ENCODE measurements at regions not wholly inside any gene's neighbourhood (a gene's known extent, or its start where the extent isn't known, plus 50 kb on each side); places are given as distances from the start of the nearest gene placed in this dataset.

- DNase-seq = no peak
Observed at GRCh38 chr20:39503902-39504709, 542.0 kb downstream of the DHX35 start.

GRCh38 chr20:39492223-39492797 is 530.2 kb downstream of the DHX35 start:
- no peak for DNase-seq

GRCh38 chr20:39491711-39492110 is 529.6 kb downstream of the DHX35 start:
- no peak for DNase-seq

GRCh38 chr20:39489986-39490560 is 527.9 kb downstream of the DHX35 start:
- DNase-seq = no peak

DNA sequence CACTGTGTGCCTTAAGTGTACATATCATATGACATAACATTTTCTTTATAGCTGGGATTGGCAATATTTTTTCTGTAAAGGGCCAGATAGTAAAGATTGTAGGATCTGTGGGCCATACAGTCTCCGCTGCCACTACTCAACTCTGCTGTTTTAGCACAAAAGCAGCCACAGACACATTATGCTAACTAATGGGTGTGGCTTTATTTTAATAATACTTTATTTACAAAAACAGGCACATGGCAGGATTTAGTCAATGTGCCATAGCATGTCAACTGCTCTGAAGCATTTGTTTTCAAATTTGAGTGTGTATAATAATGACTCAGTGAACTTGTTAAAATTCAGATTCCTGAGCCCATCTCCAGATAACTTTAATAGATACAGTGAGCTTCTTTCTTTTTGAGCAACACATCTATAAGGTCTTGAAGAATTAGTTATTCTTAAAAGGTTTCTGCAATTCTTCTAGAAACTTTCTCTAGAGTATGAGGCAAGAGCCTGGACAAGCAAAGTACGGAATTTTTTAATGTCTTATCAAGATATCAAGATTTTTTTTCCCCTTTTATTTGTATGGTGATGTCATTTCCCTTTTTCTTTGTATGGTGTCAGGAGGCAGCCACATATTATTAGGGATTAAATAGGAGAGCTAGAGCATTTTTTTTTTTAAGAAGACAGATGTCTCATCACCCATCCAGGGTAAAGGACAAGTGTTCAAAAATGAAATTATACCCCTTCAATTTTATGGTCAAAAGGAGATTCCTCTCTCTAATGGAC is 518.3 kb downstream of the DHX35 start:
- no peak for DNase-seq

DNA sequence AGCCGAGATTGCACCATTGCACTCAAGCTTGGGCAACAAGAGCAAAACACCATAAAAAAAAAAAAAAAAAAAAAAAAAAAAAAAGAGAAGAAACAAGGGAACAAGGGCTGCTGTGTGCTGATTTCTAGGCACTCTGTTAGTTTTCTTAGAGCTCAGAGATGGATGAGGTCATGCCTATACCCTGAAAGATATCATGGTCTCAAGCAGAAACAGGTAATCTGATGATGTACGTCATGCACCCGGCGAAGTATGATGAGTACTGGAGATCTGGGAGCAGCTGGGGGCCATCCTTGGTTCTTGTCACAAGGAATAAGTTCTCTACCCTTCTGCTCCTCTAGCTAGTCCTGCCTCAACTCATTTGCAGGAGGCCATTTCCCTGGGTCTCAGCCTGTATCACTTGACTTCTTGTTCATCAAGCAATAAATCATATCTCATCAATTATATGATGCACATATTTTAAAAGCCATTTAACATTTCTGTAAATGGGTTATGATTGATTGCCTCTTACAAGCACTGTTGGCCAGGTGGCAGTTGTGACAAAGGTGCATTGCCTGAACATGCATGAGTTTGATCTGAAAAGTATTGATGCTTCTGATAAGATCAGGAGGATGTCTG is 517.2 kb downstream of the DHX35 start:
- no peak for DNase-seq

- no peak for DNase-seq
Observed at GRCh38 chr20:39474879-39475278, 512.7 kb downstream of the DHX35 start.

GRCh38 chr20:39473536-39473935 is 511.4 kb downstream of the DHX35 start:
- DNase-seq = no peak

GRCh38 chr20:39468703-39469102 is 506.6 kb downstream of the DHX35 start:
- DNase-seq = no peak

- DNase-seq = no peak
Observed at GRCh38 chr20:39464238-39464637, 502.1 kb downstream of the DHX35 start.

GRCh38 chr20:39462416-39462945 is 500.3 kb downstream of the DHX35 start:
- no peak for DNase-seq

DNA sequence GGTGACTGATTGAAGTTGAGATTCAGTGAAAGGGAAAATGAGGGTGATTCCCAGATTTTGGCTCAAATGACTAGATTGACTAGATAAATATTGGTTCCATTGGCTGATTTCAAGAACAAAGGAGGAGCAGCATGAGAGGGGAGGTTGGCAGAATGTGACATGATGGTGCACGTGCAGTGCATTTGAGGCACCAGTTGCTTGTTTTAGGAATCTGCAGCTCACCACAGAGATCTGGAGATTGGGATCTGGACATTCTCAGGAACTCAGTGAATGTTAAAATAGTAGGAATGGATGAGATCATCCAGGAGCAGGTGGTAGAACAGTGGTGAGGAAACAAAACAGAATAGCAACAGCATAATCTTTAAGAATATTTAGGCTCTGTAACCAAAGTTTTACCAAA is 496.3 kb downstream of the DHX35 start:
- no peak for DNase-seq

DNA sequence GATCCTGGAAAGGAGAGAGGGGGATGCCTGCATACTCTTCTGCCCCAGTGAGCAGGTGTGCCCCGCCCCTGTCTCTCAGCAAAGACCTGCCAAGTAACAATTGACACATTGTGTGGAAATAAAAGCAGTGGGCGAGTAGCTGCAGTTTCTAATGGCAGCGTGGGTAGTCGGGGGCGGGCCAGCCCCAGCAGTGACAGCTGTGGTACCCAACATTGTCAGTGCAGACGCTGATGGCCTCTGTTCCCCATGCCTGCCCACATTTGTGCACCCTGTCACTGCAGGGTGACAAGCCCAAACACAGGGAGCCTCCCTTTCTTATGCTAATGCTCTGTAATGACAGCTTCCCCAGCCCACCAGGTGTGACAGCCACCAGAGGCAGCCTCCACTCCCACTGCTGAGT is 491.7 kb downstream of the DHX35 start:
- DNase-seq = no peak

GRCh38 chr20:39452583-39453340 is 490.6 kb downstream of the DHX35 start:
- no peak for DNase-seq

DNA sequence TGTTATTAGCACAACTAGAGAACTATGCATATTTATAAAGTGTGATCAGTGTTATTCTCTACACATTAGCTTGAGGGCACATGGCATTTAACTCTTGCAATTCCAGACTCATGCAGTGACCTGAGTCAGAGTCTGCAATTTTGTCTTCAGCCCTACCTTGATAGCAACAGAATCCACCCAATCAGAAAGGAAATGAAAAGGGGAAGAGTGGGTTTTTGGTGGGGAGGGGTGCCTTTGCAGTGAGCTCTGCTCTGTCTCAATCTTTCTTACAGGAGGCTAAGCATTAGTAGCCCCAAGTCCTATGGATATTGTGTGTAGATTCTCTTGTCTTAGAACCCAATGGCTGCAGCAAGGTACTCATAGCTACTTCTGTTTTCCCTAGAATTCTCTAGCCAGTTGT is 489.2 kb downstream of the DHX35 start:
- DNase-seq = no peak

DNA sequence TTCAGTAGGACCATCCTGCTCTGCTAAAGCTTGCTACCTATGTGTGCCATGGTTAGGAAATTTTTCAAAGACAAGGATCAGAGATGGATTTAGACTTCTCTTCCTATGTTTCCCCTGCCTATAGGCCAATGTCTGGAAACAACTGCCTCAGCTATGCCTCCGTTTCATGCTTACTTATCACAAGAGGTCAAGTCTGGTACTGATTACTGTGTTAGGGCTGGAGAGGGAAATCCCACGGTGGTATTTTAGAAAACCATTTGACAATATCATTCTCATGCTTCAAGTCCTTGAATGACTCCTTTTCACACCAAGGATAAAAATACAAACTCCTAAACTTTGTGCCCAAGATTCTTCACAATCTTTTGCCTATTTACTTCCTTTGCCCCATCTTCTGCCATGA is 484.3 kb downstream of the DHX35 start:
- DNase-seq = no peak

DNA sequence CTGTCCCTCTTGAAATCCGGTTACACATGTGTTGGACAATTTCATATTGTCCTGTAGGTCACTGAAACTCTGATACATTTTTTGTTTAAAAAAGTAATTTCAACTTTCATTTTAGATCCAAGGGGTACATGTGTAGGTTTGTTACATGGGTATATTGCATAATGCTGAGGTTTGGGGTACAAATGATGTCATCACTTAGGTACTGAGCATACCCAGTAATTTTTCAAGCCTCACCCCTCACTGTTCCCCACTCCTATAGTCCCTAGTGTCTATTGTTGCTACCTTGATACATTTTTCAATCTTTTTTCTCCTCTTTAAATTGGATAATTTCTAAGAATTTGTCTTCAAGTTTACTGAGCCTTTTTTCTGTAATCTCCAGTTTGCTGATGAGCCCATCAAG is 483.0 kb downstream of the DHX35 start:
- no peak for DNase-seq

DNA sequence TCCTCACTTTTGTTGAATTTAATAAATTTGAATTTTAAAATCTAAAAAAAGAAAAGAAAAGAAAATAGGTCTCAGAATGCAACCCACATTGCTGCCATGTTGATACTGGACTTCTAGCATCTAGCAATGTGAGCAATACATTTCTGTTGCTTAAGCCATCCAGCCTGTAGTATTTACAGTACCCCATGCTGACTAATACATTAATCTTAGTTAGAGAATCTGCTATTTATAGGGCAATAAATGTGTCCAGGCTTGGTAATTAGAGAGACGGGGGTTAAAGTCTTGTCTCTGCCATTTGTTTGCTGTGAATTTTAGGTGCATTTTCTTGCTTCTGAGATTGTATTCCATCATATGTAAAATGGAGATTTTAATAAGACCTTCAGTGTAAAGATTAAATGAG is 471.3 kb downstream of the DHX35 start:
- no peak for DNase-seq

DNA sequence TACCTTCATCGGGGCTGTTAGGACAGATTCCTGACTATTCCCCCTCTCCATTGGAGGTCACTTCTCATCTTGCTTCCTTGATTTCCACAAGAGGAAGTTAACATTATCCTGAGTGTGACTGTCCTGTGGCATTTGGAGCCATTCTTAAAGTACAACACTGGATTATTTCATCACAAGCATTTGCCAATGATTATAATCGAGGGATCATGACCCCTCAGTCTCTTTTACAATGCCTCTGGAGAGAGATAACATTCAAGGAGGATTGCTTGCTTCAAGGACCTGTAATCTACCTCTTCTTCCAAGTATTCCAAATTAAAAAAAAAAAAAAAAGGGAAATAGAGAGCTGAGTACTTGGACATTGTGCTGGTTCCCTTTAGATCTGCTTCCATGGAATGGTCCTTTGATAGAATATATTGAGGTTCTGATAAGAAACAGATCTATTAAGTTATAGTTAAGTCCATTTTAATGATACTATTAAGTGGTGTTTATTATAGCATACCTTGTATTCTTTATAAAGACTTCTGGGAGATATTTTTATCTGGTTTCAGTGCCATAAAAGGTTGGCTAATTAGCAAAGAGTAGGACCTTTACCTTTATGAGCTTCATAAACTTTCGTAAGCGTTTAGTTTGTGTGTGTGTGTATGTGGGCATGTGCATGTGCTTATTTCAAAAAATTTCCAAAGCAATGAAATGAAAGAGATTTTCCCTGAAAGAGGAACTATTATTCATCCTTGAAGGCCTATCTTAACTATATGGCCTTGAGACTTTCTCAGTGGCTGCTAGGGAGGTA is 469.1 kb downstream of the DHX35 start:
- no peak for DNase-seq

DNA sequence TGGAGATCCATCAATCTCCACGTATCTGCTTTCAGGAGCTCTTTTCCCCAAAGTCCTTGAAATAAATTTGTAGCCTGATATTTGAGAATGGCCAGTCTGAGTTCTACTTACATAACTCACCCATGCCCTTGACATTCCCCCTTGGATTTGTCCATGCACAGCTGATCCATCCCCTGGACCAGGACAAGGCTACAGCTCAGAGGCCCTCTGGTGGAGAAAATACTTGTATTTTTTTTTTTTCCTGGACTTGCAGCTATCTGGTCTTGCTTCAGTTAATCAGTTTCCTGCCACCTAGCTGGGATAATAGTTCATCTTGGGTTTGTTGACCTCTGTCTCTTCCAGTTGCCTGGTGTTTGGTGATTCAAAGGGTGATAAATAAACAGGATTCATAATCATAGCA is 467.6 kb downstream of the DHX35 start:
- no peak for DNase-seq

DNA sequence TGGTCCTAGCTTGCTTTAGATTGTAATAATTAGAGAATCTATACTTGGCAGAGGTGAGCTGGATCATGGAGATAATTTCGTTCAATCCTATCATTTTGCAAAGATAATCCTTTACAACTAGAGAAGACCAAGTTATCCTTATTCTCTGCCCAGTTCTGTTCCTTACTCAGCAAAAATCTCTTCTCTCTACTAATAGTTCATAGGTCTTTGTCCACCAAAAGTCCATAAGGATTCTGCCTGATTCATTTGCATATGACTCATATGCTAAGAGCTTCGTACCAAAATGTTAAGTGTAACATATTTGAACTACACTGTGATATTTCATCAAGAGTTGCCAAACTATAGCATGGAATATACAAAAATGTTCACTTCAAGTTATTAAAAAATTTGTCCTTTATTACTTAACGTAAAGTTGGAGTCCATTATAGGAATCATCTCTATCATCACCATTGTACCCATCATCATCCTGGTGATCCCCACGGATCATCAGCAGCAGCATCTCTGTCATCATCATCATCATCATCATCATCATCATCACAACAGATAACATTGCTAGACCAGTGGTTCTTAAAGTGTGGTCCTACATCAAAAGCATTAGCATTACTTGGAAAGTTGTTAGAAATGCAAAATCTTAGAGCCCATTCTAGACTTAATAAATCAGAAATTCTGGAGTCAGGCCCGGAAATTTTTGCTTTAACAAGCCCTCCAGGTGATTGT is 463.0 kb downstream of the DHX35 start:
- no peak for DNase-seq

All from stimulated activated CD8-positive, alpha-beta memory T cell treated with anti-CD3 and anti-CD28 coated beads, Interleukin-4, amount 100 ng/mL, for 48 hours (primary cell).